BLaER1 (cell line): ENCODE measurements at regions not wholly inside any gene's neighbourhood (a gene's known extent, or its start where the extent isn't known, plus 50 kb on each side); places are given as distances from the start of the nearest gene placed in this dataset.
A peak's percentile ranks its signal among the peaks of the same experiment; 100 is the strongest.
"Not testable (repeated sequence)": the region's sequence is repeated elsewhere in the genome, so short reads cannot be mapped to it uniquely, and the experiment has no call there.

Experiments used
- H3K27ac ChIP-seq: shearing (Covaris generic); formaldehyde crosslinking; 2 replicates; pipeline ENCODE4 v1.8.1; 2022
- H3K27me3 ChIP-seq: shearing (Covaris generic); formaldehyde crosslinking; 2 replicates; pipeline ENCODE4 v1.8.1; 2022
- H3K36me3 ChIP-seq: shearing (Covaris generic); formaldehyde crosslinking; 2 replicates; pipeline ENCODE4 v1.8.1; 2022
- H3K4me1 ChIP-seq: shearing (Covaris generic); formaldehyde crosslinking; 2 replicates; pipeline ENCODE4 v1.8.1; 2022
- H3K4me2 ChIP-seq: shearing (Covaris generic); formaldehyde crosslinking; 2 replicates; pipeline ENCODE4 v1.8.1; 2022
- H3K4me3 ChIP-seq: shearing (Covaris generic); formaldehyde crosslinking; 2 replicates; pipeline ENCODE4 v1.8.1; 2022
- H3K9ac ChIP-seq: shearing (Covaris generic); formaldehyde crosslinking; 2 replicates; pipeline ENCODE4 v1.8.1; 2022
- H3K9me3 ChIP-seq: shearing (Covaris generic); formaldehyde crosslinking; 2 replicates; pipeline ENCODE4 v1.8.1; 2022
- H4K20me1 ChIP-seq: shearing (Covaris generic); formaldehyde crosslinking; 2 replicates; pipeline ENCODE4 v1.8.1; 2022
- Cebpa-rat ChIP-seq: shearing (Covaris generic); IDR thresholded peaks from 2 replicates; pipeline ENCODE4 v1.8.1; 2022

- no peaks in the 10 kb centered on the region for H3K36me3 ChIP-seq
- H3K4me3 ChIP-seq: no peak overlapping the region
- peaks cover 57% of the 10 kb centered on the region for H3K4me1 ChIP-seq
- no peak overlapping the region for H3K9ac ChIP-seq
- H3K4me2 ChIP-seq: 0 out of 2 replicates have a peak overlapping the region, but pooled peaks have one; percentile 19
- H4K20me1 ChIP-seq: no peaks in the 10 kb centered on the region
- no peaks in the 10 kb centered on the region for H3K27me3 ChIP-seq
- peaks cover 17% of the 10 kb centered on the region for H3K9me3 ChIP-seq
- H3K27ac ChIP-seq: no peak overlapping the region
- no peak for TF ChIP-seq Cebpa-rat
Observed at GRCh38 chr9:134544388-134545214, 97.0 kb upstream of the COL5A1 start.

GRCh38 chr9:134545215-134545542, 96.4 kb upstream of the COL5A1 start:
- H3K9ac ChIP-seq: no peak overlapping the region
- no peaks in the 10 kb centered on the region for H3K36me3 ChIP-seq
- no peak for TF ChIP-seq Cebpa-rat
- peaks cover 17% of the 10 kb centered on the region for H3K9me3 ChIP-seq
- H3K4me3 ChIP-seq: no peak overlapping the region
- H3K27me3 ChIP-seq: no peaks in the 10 kb centered on the region
- H3K4me2 ChIP-seq: peak overlapping the region; percentile 19; the same call in 1 of the 2 replicates
- peaks cover 54% of the 10 kb centered on the region for H3K4me1 ChIP-seq
- no peaks in the 10 kb centered on the region for H4K20me1 ChIP-seq
- no peak overlapping the region for H3K27ac ChIP-seq

- Histone ChIP-seq H4K20me1 (no peaks in the 10 kb centered on the region), H3K27ac (no peak overlapping the region), H3K4me3 (no peak overlapping the region), H3K9me3 (peaks cover 17% of the 10 kb centered on the region), H3K9ac (no peak overlapping the region), H3K4me2 (peak overlapping the region; percentile 19; the same call in 1 of the 2 replicates), H3K27me3 (no peaks in the 10 kb centered on the region), H3K36me3 (no peaks in the 10 kb centered on the region), H3K4me1 (peaks cover 58% of the 10 kb centered on the region)
- no peak for TF ChIP-seq Cebpa-rat
Observed at GRCh38 chr9:134545543-134546245, 95.9 kb upstream of the COL5A1 start.

GRCh38 chr9:134546246-134546731, 95.3 kb upstream of the COL5A1 start:
- no peaks in the 10 kb centered on the region for H3K27me3 ChIP-seq

GRCh38 chr9:134546746-134547145, 94.9 kb upstream of the COL5A1 start:
- Histone ChIP-seq H3K4me2 (peak overlapping the region; percentile 83), H3K4me1 (peaks cover 69% of the 10 kb centered on the region), H4K20me1 (no peaks in the 10 kb centered on the region), H3K9ac (no peak overlapping the region), H3K9me3 (peaks cover 7% of the 10 kb centered on the region), H3K36me3 (no peaks in the 10 kb centered on the region), H3K4me3 (no peak overlapping the region), H3K27me3 (no peaks in the 10 kb centered on the region), H3K27ac (no peak overlapping the region)
- no peak for TF ChIP-seq Cebpa-rat

More at GRCh38 chr9:134546246-134546731, 95.3 kb upstream of the COL5A1 start:
- H3K4me3 ChIP-seq: no peak overlapping the region
- peak overlapping the region; percentile 83 for H3K4me2 ChIP-seq
- H3K27ac ChIP-seq: no peak overlapping the region
- no peaks in the 10 kb centered on the region for H3K36me3 ChIP-seq
- no peak for TF ChIP-seq Cebpa-rat
- H4K20me1 ChIP-seq: no peaks in the 10 kb centered on the region
- peaks cover 11% of the 10 kb centered on the region for H3K9me3 ChIP-seq
- peaks cover 64% of the 10 kb centered on the region for H3K4me1 ChIP-seq
- H3K9ac ChIP-seq: no peak overlapping the region

- Histone ChIP-seq H3K9ac (0 out of 2 replicates have a peak overlapping the region, but pooled peaks have one; percentile 0), H3K4me3 (no peak overlapping the region), H3K4me2 (peak overlapping the region; percentile 83), H3K4me1 (peaks cover 76% of the 10 kb centered on the region), H3K27ac (no peak overlapping the region), H4K20me1 (no peaks in the 10 kb centered on the region), H3K27me3 (no peaks in the 10 kb centered on the region), H3K36me3 (no peaks in the 10 kb centered on the region), H3K9me3 (no peaks in the 10 kb centered on the region; the same call in 1 of the 2 replicates)
- no peak for TF ChIP-seq Cebpa-rat
Observed at GRCh38 chr9:134547161-134548100, 94.2 kb upstream of the COL5A1 start.

GRCh38 chr9:134548185-134548584, 93.4 kb upstream of the COL5A1 start:
- Histone ChIP-seq H3K9me3 (no peaks in the 10 kb centered on the region; the same call in 1 of the 2 replicates), H3K9ac (0 out of 2 replicates have a peak overlapping the region, but pooled peaks have one; percentile 0), H4K20me1 (no peaks in the 10 kb centered on the region), H3K27me3 (no peaks in the 10 kb centered on the region), H3K27ac (no peak overlapping the region), H3K4me1 (peaks cover 83% of the 10 kb centered on the region), H3K36me3 (no peaks in the 10 kb centered on the region), H3K4me3 (no peak overlapping the region), H3K4me2 (peak overlapping the region; percentile 83)
- TF ChIP-seq Cebpa-rat: no peak

GRCh38 chr9:134548618-134549017, 93.0 kb upstream of the COL5A1 start:
- H3K9me3 ChIP-seq: no peaks in the 10 kb centered on the region; the same call in 1 of the 2 replicates
- TF ChIP-seq Cebpa-rat: no peak
- peak overlapping the region; percentile 83 for H3K4me2 ChIP-seq
- no peak overlapping the region for H3K9ac ChIP-seq
- H3K27ac ChIP-seq: no peak overlapping the region
- peaks cover 86% of the 10 kb centered on the region for H3K4me1 ChIP-seq
- H3K36me3 ChIP-seq: no peaks in the 10 kb centered on the region
- H3K4me3 ChIP-seq: no peak overlapping the region
- H3K27me3 ChIP-seq: no peaks in the 10 kb centered on the region
- H4K20me1 ChIP-seq: no peaks in the 10 kb centered on the region

- Histone ChIP-seq H3K27me3 (no peaks in the 10 kb centered on the region), H3K27ac (no peak overlapping the region), H3K4me1 (peaks cover 88% of the 10 kb centered on the region), H3K4me3 (no peak overlapping the region), H3K4me2 (no peak overlapping the region), H3K9me3 (no peaks in the 10 kb centered on the region; the same call in 1 of the 2 replicates), H4K20me1 (no peaks in the 10 kb centered on the region), H3K36me3 (no peaks in the 10 kb centered on the region), H3K9ac (no peak overlapping the region)
- no peak for TF ChIP-seq Cebpa-rat
Observed at GRCh38 chr9:134549336-134549735, 92.3 kb upstream of the COL5A1 start.

GRCh38 chr9:134550081-134550480, 91.5 kb upstream of the COL5A1 start:
- H3K27ac ChIP-seq, H3K4me2 ChIP-seq, H3K9ac ChIP-seq, H4K20me1 ChIP-seq, H3K27me3 ChIP-seq, H3K9me3 ChIP-seq, H3K4me3 ChIP-seq, H3K36me3 ChIP-seq: not testable (repeated sequence)
- peaks cover 89% of the 10 kb centered on the region for H3K4me1 ChIP-seq
